Upper lobe of left lung (tissue), 4 donors: ENCODE measurements at regions not wholly inside any gene's neighbourhood (a gene's known extent, or its start where the extent isn't known, plus 50 kb on each side); places are given as distances from the start of the nearest gene placed in this dataset.
"Not testable (repeated sequence)": the region's sequence is repeated elsewhere in the genome, so short reads cannot be mapped to it uniquely, and the experiment has no call there.

Experiments
- POLR2AphosphoS5 ChIP-seq, 2 donors: sonication (generic); formaldehyde crosslinking; IDR thresholded peaks; one replicate each; pipeline ENCODE4 v1.5.1; 2017; ENCODE audit warnings: antibody characterized with exemption in 2 of 2
- TF ChIP-seq, protein P1 (sequence below), 6 experiments: fragments of 450-650 bp in 4 of 6; fragments of 200-600 bp in 2 of 6; sonication (generic) in 2 of 6; IDR thresholded peaks; one replicate each; pipeline ENCODE4 v1.5.1; 2016 to 2019; ENCODE audit warnings: antibody characterized with exemption in 6 of 6

GRCh38 chr2:16379061-16379460 is 286.6 kb downstream of the CYRIA start:
- TF ChIP-seq, protein P1, sequence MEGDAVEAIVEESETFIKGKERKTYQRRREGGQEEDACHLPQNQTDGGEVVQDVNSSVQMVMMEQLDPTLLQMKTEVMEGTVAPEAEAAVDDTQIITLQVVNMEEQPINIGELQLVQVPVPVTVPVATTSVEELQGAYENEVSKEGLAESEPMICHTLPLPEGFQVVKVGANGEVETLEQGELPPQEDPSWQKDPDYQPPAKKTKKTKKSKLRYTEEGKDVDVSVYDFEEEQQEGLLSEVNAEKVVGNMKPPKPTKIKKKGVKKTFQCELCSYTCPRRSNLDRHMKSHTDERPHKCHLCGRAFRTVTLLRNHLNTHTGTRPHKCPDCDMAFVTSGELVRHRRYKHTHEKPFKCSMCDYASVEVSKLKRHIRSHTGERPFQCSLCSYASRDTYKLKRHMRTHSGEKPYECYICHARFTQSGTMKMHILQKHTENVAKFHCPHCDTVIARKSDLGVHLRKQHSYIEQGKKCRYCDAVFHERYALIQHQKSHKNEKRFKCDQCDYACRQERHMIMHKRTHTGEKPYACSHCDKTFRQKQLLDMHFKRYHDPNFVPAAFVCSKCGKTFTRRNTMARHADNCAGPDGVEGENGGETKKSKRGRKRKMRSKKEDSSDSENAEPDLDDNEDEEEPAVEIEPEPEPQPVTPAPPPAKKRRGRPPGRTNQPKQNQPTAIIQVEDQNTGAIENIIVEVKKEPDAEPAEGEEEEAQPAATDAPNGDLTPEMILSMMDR (IDR thresholded peaks at IDR 0.05) = not testable (repeated sequence)
- not testable (repeated sequence) for TF ChIP-seq POLR2AphosphoS5 (IDR thresholded peaks at IDR 0.05)
